Activated naive CD4-positive, alpha-beta T cell treated with anti-CD3 and anti-CD28 coated beads, Interleukin-2, amount 50 U/mL, for 16 hours (primary cell): ENCODE measurements at regions not wholly inside any gene's neighbourhood (a gene's known extent, or its start where the extent isn't known, plus 50 kb on each side); places are given as distances from the start of the nearest gene placed in this dataset.
"Not testable (repeated sequence)": the region's sequence is repeated elsewhere in the genome, so short reads cannot be mapped to it uniquely, and the experiment has no call there.

ENCODE experiments used
- DNase-seq: peaks from one replicate; pipeline ENCODE4 v3.0.0-alpha.2; 2020

DNA sequence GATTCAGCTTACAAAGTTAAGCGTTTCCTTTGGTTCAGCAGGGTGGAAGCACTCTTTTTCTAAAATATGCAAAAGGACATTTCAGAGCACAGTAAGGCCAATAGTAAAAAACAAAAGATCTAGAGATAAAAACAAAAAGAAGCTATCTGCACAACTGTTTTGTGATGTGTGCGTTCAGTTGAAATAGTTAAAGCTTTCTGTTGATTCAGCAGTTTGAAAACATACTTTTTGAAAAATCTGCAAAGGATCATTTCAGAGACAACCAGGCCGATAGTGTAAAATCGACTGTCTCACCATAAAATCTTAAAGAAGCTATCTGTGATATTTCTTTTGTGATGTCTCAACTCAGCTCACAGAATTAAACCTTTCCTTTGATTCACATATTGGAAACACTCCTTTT, 300.0 kb upstream of the ALG10B start:
- no peak for DNase-seq

DNA sequence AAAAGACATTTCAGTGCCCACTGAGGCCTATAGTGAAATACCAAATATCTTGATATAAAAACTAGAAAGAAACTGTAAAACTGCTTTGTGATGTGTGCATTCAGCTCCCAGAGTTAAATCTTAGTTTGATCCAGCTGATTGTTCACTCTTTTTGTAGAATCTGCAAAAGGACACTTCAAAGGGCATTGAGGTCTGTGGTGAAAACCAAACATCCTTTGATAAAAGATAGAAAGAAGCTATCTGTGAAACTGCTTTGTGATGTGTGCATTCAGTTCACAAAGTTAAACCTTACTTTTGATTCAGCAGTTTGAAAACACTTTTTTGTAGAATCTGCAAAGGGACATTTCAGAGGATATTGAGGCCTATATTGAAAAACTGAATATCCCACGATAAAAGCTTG, 290.7 kb upstream of the ALG10B start:
- no peak for DNase-seq

DNA sequence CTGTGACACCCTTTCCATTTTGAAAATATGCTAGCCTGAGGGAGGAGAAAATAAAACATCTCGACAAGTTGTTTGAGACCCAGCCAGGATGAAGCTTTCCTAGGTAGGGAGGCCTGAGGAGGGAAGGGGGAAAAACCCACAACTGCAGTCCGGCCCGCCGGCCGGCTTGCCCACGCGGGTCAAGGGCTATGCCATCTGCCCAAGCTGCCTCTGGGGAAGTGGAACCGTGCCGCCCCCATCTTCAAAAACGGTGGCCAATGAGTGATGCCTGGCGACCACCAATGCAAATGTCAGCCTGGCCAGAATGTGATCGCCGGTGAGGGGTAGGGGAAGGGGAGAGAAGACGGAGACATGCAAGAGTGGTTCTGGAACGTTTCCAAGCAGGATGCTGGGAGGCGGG, 263.5 kb upstream of the ALG10B start:
- DNase-seq = no peak

DNA sequence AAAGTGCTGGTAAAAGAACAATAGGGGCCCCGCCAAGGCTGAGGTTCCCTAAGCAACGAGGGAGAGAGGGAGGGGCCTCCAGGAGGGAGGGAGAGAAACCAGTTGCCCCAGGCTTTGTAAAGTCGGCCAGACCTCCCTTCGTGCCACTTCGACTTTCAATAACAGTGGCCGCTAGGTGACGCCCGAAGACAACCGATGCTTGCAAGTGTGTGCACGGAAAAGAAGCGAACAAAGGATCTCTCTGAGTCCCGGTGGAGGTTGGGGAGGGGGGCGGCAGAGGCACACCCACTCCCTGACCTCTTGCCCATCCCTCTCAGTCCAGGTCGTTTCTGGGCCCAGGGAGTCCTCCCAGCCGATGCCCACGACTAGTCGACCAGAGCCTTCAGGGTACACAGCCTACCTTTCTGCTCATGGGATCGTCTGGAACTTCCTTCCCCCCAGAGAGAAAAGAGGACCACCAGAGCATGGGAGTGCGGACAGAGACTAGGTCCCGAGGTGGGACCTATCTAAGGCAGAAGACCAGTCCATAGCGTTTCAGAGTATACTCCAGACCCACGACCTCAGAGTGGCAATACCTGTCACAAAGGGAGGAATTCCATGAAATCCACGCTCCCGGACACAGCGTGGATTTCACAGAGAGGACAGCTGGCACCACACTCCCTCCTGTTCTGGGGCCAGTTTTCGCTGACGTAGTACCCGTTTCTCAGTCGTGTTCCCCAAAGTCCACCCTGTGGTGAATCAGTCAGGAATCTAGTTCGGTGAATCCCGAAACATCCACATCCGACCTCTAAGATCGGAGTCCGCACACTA, 262.7 kb upstream of the ALG10B start:
- no peak for DNase-seq

- no peak for DNase-seq
Observed at GRCh38 chr12:38056701-38057689, 259.6 kb upstream of the ALG10B start.

DNA sequence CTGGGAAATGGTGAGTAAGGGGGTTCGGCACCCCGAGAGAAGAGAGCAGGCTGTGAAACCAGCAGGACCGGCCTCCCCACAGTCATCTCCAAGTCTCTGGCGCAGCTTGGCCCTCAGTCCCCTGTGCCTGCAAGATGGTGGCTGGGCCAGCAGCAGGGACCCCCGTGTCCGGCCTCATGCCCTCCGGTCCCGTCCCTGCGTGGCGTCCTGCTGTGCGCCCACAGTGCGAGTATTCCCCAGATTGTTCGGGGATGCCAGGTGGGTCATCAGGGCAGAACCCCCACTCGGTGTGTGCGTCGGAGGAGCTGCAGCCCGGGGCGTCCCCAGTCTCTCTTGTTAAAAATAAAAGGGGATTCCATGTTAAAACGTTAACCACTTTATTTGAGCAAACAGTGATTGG, 216.9 kb upstream of the ALG10B start:
- no peak for DNase-seq

- no peak for DNase-seq
Observed at GRCh38 chr12:38101753-38102152, 214.8 kb upstream of the ALG10B start.

DNA sequence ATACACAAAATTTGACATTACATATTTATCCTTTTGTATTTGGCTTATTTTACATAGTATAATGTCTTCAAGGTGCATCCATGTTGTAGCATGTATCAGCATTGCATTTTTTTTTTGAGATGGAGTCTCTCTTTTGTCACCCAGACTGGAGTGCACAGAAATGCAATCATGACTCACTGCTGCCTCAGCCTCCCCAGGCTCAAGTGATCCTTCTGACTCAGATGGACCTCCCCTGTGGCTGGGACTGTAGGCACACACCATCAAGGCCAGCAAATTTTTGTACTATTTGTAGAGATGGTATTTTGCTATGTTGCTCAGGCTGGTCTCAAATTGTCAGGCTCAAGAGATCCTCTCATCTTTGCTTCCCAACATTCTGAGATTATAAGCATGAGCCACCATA, 214.4 kb upstream of the ALG10B start:
- no peak for DNase-seq

GRCh38 chr12:38110026-38110699, 206.4 kb upstream of the ALG10B start:
- DNase-seq = no peak

DNA sequence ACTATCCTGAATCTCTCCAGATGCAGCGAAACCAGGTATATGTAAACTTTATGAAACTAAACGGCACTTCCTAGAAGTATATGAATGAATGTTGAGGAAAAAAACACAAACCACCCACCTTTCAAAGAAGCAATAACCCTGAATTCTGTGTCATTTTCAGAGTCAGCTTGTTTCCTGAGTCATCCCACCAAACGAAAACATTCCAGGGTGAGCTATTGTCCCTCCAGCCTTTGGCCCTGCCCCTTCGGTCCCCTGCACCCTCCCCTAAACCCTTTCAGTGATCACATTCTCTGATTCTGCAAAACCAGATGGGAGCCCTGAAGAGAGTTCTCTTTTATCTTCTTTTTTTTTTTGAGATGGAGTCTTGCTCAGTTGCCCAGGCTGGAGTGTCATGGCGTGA, 202.6 kb upstream of the ALG10B start:
- no peak for DNase-seq

GRCh38 chr12:38116968-38117367, 199.6 kb upstream of the ALG10B start:
- no peak for DNase-seq

- DNase-seq = no peak
Observed at GRCh38 chr12:38118632-38119031, 197.9 kb upstream of the ALG10B start.

DNA sequence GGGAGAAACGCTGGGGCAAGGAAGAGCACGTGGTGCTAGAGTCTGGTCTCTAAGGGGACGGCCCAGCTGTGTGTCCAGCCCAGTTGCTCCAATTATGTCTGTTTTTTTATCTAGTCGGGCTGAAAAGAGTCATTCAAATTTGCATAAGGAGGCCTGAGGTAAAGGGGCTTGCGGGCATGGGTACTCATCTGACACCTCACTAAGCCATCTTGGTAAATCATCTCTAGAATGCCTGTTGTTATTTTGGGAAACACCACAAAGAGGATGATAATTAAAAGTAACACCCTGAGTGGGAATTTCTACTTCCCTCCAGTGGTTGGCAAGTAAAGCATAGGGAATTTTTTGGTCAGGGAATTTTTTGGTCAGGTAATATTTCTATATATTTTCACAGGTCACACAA, 196.1 kb upstream of the ALG10B start:
- no peak for DNase-seq

DNA sequence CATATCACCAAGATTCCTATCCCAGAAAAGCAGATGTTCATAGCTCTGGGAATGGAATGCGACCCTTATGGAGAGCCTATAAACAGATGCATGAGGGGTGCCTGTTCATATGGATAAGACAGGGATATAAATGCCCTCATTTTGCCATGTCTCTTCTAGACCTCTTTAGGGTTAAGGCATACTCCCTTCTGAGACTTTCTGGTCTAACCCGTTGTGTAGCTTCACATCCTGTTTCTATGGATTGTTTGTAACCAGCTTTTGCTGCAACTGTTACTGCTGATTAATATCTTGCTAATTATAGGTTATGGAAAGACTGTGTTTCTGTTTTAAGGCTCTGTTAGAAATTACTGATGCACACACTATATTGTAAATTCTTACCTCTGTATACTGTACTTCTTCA, 193.5 kb upstream of the ALG10B start:
- not testable (repeated sequence) for DNase-seq

- DNase-seq = no peak
Observed at GRCh38 chr12:38123566-38124246, 192.9 kb upstream of the ALG10B start.

- no peak for DNase-seq
Observed at GRCh38 chr12:38124247-38125012, 192.1 kb upstream of the ALG10B start.

- no peak for DNase-seq
Observed at GRCh38 chr12:38132139-38132538, 184.4 kb upstream of the ALG10B start.

DNA sequence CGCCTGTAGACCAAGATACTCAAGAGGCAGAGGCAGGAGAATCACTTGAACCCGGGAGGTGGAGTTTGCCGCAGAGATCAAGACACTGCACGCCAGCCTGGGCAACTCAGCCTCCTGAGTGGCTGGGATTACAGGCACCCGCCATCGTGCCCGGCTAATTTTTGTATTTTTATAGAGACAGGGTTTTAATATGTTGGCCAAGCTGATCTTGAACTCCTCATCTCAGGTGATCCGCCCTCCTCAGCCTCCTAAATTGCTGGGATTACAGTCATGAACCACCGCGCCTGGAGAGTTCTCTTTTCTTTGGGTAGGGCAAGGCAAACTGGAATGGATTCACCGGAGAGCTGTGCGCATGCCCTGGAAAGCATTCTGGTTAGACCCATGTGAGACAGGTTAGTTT, 179.3 kb upstream of the ALG10B start:
- DNase-seq = no peak

GRCh38 chr12:38137716-38138115, 178.9 kb upstream of the ALG10B start:
- DNase-seq = no peak

DNA sequence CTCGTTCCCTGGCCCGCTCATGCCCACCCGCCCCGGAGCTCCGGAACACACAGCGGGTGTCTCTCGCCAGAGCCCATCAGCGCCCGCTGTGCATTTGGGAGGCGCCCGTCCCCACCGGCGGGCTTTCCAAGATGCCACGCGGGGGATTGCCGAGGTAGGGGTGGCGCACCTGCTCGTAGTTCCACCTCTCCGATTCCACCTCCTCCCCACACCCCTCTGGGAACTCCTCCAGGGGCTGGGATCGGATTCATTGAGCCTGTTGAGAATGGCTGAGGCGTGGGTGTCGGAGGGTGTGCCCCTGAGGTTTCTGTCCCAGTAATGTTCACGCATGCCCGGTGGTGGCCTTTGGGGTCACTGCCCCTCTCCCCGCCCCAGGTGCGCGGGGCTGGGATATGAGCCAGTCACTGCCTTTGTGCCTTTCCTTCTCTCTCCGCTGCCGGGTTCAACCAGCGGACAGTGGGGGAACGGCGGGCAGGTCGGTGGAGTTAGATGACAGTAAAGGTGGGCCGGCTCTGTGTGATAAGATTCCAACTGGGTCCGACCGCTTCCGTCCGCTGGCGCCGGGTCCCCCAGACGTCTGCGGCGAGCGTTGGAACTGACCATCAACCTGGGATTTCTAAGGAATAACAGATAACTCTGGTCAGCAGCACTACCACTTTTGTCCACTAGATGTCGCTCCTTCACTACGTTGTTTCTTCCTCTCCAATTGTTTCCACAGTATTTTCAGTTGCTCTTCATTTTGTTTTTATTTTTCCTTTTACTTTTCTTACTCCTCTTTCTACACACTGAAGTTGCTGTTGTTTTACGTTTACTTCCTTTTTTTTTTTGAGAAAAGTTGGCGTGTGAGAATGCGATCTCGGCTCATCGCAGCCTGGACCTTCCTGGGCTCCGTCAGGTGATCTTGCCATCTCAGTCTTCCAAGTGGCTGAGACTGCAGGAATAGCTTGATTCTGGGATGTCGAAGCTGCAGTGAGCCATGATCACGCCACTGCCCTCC, 178.1 kb upstream of the ALG10B start:
- DNase-seq = peak; percentile 54

DNA sequence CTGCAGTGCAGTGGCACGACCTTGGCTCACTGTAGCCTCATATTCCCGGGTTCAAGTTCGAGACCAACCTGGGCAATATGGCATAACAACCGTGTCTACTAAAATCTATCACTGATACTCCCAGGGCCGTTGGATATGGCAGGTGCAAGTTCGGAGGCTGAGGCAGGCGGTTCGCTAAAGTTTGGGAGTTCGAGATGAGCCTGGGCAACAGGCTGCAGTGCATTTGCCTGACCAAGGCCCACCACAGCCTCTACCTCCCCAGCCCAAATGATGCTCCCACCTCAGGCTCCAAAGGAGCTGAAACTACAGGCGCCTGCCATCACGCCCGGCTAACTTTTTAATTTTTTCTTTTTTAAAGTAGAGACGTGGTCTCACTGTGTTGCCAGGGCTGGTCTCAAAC, 177.1 kb upstream of the ALG10B start:
- no peak for DNase-seq
